ENCODE measurements at regions not wholly inside any gene's neighbourhood (a gene's known extent, or its start where the extent isn't known, plus 50 kb on each side); places are given as distances from the start of the nearest gene placed in this dataset.
A peak's percentile ranks its signal among the peaks of the same experiment; 100 is the strongest.

- H3K4me1 ChIP-seq (ENCODE audit: control insufficient read depth in 2 of 2, insufficient read depth in 2 of 2, low read length in 2 of 2), result peaks cover 45 to 65% of the 10 kb centered on the region in 2 donors
- H3K27me3 ChIP-seq (ENCODE audit: control insufficient read depth in 2 of 2, insufficient read depth in 1 of 2, low read length in 1 of 2), result no peaks in the 10 kb centered on the region
- WGBS, result 86% methylated on average over 5 of the region's 5 CpGs
- no peaks in the 10 kb centered on the region for H3K9me3 ChIP-seq (ENCODE audit: control insufficient read depth in 2 of 2, insufficient read depth in 1 of 2, low read length in 1 of 2)
- no peak overlapping the region for H3K4me3 ChIP-seq (ENCODE audit: low read length in 2 of 2)
- no peak overlapping the region for H3K27ac ChIP-seq (ENCODE audit: low read depth in 1 of 2, low read length in 1 of 2)
- DNase-seq (ENCODE audit: low read depth in 6 of 9, low spot score in 9 of 9), result no peak
- H3K36me3 ChIP-seq (ENCODE audit: control insufficient read depth in 2 of 2, insufficient read depth in 2 of 2, low read length in 1 of 2), result no peaks in the 10 kb centered on the region
Observed at GRCh38 chr1:235925016-235925415, 58.3 kb upstream of the LYST start.

GRCh38 chr1:235923466-235924021, 56.8 kb upstream of the LYST start:
- H3K4me1 ChIP-seq (ENCODE audit: control insufficient read depth in 2 of 2, insufficient read depth in 2 of 2, low read length in 2 of 2), result peaks cover 40 to 67% of the 10 kb centered on the region in 2 donors
- DNase-seq (ENCODE audit: low read depth in 6 of 9, low spot score in 9 of 9), result peak in 7 of 9 donors; percentile 61 to 87 (median 71)
- H3K27ac ChIP-seq (ENCODE audit: low read depth in 1 of 2, low read length in 1 of 2), result peak overlapping the region; percentile 83 to 95
- H3K4me3 ChIP-seq (ENCODE audit: low read length in 2 of 2), result peak overlapping the region in 1 of 2 donors; percentile 4
- no peaks in the 10 kb centered on the region for H3K27me3 ChIP-seq (ENCODE audit: control insufficient read depth in 2 of 2, insufficient read depth in 1 of 2, low read length in 1 of 2)
- 20% methylated on average over 6 of the region's 6 CpGs for WGBS
- no peaks in the 10 kb centered on the region for H3K9me3 ChIP-seq (ENCODE audit: control insufficient read depth in 2 of 2, insufficient read depth in 1 of 2, low read length in 1 of 2)
- H3K36me3 ChIP-seq (ENCODE audit: control insufficient read depth in 2 of 2, insufficient read depth in 2 of 2, low read length in 1 of 2), result no peaks in the 10 kb centered on the region

DNA sequence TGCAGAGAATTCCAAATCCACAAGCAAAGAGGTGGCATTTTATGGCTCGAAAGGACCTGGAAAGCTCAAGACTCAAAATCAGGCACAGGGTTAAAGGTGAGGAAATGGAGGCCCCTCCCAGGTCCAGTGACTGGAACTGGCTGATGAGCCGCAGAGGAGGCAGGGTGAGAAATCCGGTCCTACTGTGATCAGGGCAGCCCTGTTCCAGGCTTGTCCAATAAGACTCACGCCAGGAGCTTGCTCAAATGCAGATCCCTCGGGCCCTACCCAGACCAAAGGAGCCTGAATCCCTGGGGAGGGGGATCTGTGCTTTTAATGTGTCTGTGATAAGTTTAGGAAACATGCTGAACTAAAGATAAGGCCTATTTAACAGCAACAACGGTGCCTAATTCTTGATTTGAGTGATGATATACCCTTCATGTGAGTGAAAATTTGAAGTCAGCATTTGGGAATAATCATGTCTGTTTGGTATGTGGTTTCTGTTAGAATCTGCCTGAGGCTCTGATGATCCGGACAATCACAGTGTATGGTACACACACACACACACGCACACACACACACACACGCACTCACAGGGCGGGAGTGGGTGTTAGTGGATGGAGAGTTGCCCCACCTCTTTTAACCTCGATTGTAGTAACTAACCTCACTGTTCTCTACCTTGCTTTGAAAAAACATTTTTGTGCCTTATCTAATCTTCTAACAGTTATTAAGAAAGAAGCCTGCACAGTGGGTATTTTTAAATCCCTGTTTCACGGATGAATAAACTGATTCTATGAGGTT, 54.1 kb upstream of the LYST start:
- no peaks in the 10 kb centered on the region for H3K27me3 ChIP-seq (ENCODE audit: control insufficient read depth in 2 of 2, insufficient read depth in 1 of 2, low read length in 1 of 2)
- H3K9me3 ChIP-seq (ENCODE audit: control insufficient read depth in 2 of 2, insufficient read depth in 1 of 2, low read length in 1 of 2), result no peaks in the 10 kb centered on the region
- H3K4me1 ChIP-seq (ENCODE audit: control insufficient read depth in 2 of 2, insufficient read depth in 2 of 2, low read length in 2 of 2), result peaks cover 40 to 80% of the 10 kb centered on the region in 2 donors
- 63% methylated on average over 12 of the region's 12 CpGs for WGBS
- no peaks in the 10 kb centered on the region for H3K36me3 ChIP-seq (ENCODE audit: control insufficient read depth in 2 of 2, insufficient read depth in 2 of 2, low read length in 1 of 2)
- no peak overlapping the region for H3K27ac ChIP-seq (ENCODE audit: low read depth in 1 of 2, low read length in 1 of 2)
- H3K4me3 ChIP-seq (ENCODE audit: low read length in 2 of 2), result no peak overlapping the region
- DNase-seq (ENCODE audit: low read depth in 6 of 9, low spot score in 9 of 9), result no peak

GRCh38 chr1:235919833-235920441, 53.2 kb upstream of the LYST start:
- H3K27ac ChIP-seq (ENCODE audit: low read depth in 1 of 2, low read length in 1 of 2), result no peak overlapping the region
- 97% methylated on average over 5 of the region's 5 CpGs for WGBS
- H3K36me3 ChIP-seq (ENCODE audit: control insufficient read depth in 2 of 2, insufficient read depth in 2 of 2, low read length in 1 of 2), result no peaks in the 10 kb centered on the region
- H3K4me3 ChIP-seq (ENCODE audit: low read length in 2 of 2), result no peak overlapping the region
- H3K9me3 ChIP-seq (ENCODE audit: control insufficient read depth in 2 of 2, insufficient read depth in 1 of 2, low read length in 1 of 2), result no peaks in the 10 kb centered on the region
- DNase-seq (ENCODE audit: low read depth in 6 of 9, low spot score in 9 of 9), result no peak
- peaks cover 40 to 75% of the 10 kb centered on the region in 2 donors for H3K4me1 ChIP-seq (ENCODE audit: control insufficient read depth in 2 of 2, insufficient read depth in 2 of 2, low read length in 2 of 2)
- H3K27me3 ChIP-seq (ENCODE audit: control insufficient read depth in 2 of 2, insufficient read depth in 1 of 2, low read length in 1 of 2), result no peaks in the 10 kb centered on the region

GRCh38 chr1:235919127-235919832, 52.6 kb upstream of the LYST start:
- 72% methylated on average over 12 of the region's 12 CpGs for WGBS
- no peak for DNase-seq (ENCODE audit: low read depth in 6 of 9, low spot score in 9 of 9)
- Histone ChIP-seq H3K4me3 (ENCODE audit: low read length in 2 of 2) (no peak overlapping the region), H3K36me3 (ENCODE audit: control insufficient read depth in 2 of 2, insufficient read depth in 2 of 2, low read length in 1 of 2) (no peaks in the 10 kb centered on the region), H3K4me1 (ENCODE audit: control insufficient read depth in 2 of 2, insufficient read depth in 2 of 2, low read length in 2 of 2) (peaks cover 37 to 72% of the 10 kb centered on the region in 2 donors), H3K9me3 (ENCODE audit: control insufficient read depth in 2 of 2, insufficient read depth in 1 of 2, low read length in 1 of 2) (no peaks in the 10 kb centered on the region), H3K27me3 (ENCODE audit: control insufficient read depth in 2 of 2, insufficient read depth in 1 of 2, low read length in 1 of 2) (no peaks in the 10 kb centered on the region), H3K27ac (ENCODE audit: low read depth in 1 of 2, low read length in 1 of 2) (no peak overlapping the region)

DNA sequence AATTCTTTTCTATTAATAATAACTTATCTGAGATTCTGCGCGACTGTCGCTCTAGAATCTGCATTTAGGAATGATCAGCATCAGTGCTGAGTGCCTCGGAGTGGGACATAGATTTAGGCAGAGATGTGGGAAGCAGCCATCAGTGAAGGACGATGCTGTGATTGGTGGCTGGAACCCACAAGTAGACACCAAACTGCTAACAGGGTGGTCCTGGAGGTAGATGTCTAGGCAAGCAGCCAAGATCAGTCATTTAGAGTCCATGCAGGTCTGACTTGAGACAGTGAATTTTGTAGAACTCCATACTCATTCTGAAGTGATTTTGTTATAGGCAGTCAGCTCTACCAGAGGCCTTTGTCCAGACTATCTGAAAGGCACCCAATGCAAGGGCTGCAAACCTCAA, 51.8 kb upstream of the LYST start:
- Histone ChIP-seq H3K4me3 (ENCODE audit: low read length in 2 of 2) (no peak overlapping the region), H3K9me3 (ENCODE audit: control insufficient read depth in 2 of 2, insufficient read depth in 1 of 2, low read length in 1 of 2) (no peaks in the 10 kb centered on the region), H3K36me3 (ENCODE audit: control insufficient read depth in 2 of 2, insufficient read depth in 2 of 2, low read length in 1 of 2) (no peaks in the 10 kb centered on the region), H3K27me3 (ENCODE audit: control insufficient read depth in 2 of 2, insufficient read depth in 1 of 2, low read length in 1 of 2) (no peaks in the 10 kb centered on the region), H3K4me1 (ENCODE audit: control insufficient read depth in 2 of 2, insufficient read depth in 2 of 2, low read length in 2 of 2) (peaks cover 29 to 66% of the 10 kb centered on the region in 2 donors), H3K27ac (ENCODE audit: low read depth in 1 of 2, low read length in 1 of 2) (no peak overlapping the region)
- no peak for DNase-seq (ENCODE audit: low read depth in 6 of 9, low spot score in 9 of 9)
- WGBS, result 96% methylated on average over 5 of the region's 5 CpGs

- H3K27me3 ChIP-seq (ENCODE audit: control insufficient read depth in 2 of 2, insufficient read depth in 1 of 2, low read length in 1 of 2), result no peaks in the 10 kb centered on the region
- no peak for DNase-seq (ENCODE audit: low read depth in 6 of 9, low spot score in 9 of 9)
- H3K9me3 ChIP-seq (ENCODE audit: control insufficient read depth in 2 of 2, insufficient read depth in 1 of 2, low read length in 1 of 2), result no peaks in the 10 kb centered on the region
- WGBS, result 93% methylated on average over 13 of the region's 13 CpGs
- no peak overlapping the region for H3K4me3 ChIP-seq (ENCODE audit: low read length in 2 of 2)
- no peaks in the 10 kb centered on the region for H3K36me3 ChIP-seq (ENCODE audit: control insufficient read depth in 2 of 2, insufficient read depth in 2 of 2, low read length in 1 of 2)
- H3K4me1 ChIP-seq (ENCODE audit: control insufficient read depth in 2 of 2, insufficient read depth in 2 of 2, low read length in 2 of 2), result peaks cover 25 to 62% of the 10 kb centered on the region in 2 donors
- H3K27ac ChIP-seq (ENCODE audit: low read depth in 1 of 2, low read length in 1 of 2), result no peak overlapping the region
Observed at GRCh38 chr1:235918032-235918431, 51.3 kb upstream of the LYST start.

DNA sequence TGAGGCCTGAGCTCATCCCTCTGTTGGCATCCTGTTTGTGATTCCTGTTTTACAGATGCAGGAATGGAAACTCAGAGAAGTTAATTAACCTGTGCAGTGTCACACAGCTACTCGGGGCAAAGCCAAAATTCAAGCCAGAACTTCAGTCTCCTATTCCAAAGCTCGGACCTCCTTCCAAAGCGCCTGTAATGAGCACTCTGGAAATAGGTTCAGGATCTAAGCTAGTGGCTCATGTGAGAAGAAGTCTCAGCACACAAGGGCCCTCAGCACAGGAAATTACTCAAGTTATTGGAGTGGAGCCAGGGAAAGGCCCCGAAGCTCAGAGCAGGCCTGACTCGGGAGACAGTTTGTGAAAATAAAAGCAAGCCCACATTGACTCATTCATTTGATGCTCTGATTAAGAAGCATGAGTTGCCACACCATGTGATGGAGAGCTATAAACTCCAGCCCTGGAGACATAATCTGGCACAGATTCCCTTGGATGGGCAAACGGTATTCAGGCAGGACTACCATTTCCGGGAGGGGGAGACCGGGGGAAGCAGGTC, 50.6 kb upstream of the LYST start:
- WGBS, result 38% methylated on average over 8 of the region's 8 CpGs
- Histone ChIP-seq H3K9me3 (ENCODE audit: control insufficient read depth in 2 of 2, insufficient read depth in 1 of 2, low read length in 1 of 2) (no peaks in the 10 kb centered on the region), H3K27me3 (ENCODE audit: control insufficient read depth in 2 of 2, insufficient read depth in 1 of 2, low read length in 1 of 2) (no peaks in the 10 kb centered on the region), H3K4me1 (ENCODE audit: control insufficient read depth in 2 of 2, insufficient read depth in 2 of 2, low read length in 2 of 2) (peaks cover 18 to 55% of the 10 kb centered on the region in 2 donors), H3K36me3 (ENCODE audit: control insufficient read depth in 2 of 2, insufficient read depth in 2 of 2, low read length in 1 of 2) (no peaks in the 10 kb centered on the region), H3K4me3 (ENCODE audit: low read length in 2 of 2) (no peak overlapping the region), H3K27ac (ENCODE audit: low read depth in 1 of 2, low read length in 1 of 2) (peak overlapping the region; percentile 20 to 48)
- DNase-seq (ENCODE audit: low read depth in 6 of 9, low spot score in 9 of 9), result no peak
